Lower lobe of right lung (tissue), 2 donors: ENCODE measurements at regions not wholly inside any gene's neighbourhood (a gene's known extent, or its start where the extent isn't known, plus 50 kb on each side); places are given as distances from the start of the nearest gene placed in this dataset.
A peak's percentile ranks its signal among the peaks of the same experiment; 100 is the strongest.

Experiments used
- ATAC-seq, 2 donors: fragments of 200-7000 bp; cut with Tn5 transposase; one replicate each; pipeline ENCODE4 v1.9.1; 2020 to 2022; ENCODE audit warnings: mild to moderate bottlenecking in 2 of 2, moderate library complexity in 2 of 2
- DNase-seq: peaks from one replicate; pipeline ENCODE4 v3.0.0-alpha.2; 2020
- H3K27ac ChIP-seq: fragments of 200-600 bp; one replicate; pipeline ENCODE4 v1.8.0; 2022
- H3K27me3 ChIP-seq: fragments of 200-600 bp; one replicate; pipeline ENCODE4 v1.8.0; 2022; ENCODE audit warnings: low read depth
- H3K36me3 ChIP-seq: fragments of 200-600 bp; one replicate; pipeline ENCODE4 v1.8.0; 2022; ENCODE audit warnings: mild to moderate bottlenecking
- H3K4me1 ChIP-seq: fragments of 200-600 bp; one replicate; pipeline ENCODE4 v1.8.0; 2022
- H3K4me3 ChIP-seq: fragments of 200-600 bp; one replicate; pipeline ENCODE4 v1.8.0; 2022; ENCODE audit warnings: mild to moderate bottlenecking
- H3K9me3 ChIP-seq: fragments of 200-600 bp; one replicate; pipeline ENCODE4 v1.8.0; 2022
- intact Hi-C: fragments of 100-400 bp; cut with DNase I; formaldehyde crosslinking; loops from one replicate; pipeline ENCODE4 v1.11.0; 2022
- TF ChIP-seq, protein P1 (sequence below): fragments of 200-600 bp; IDR thresholded peaks from one replicate; pipeline ENCODE4 v1.8.0; 2022; ENCODE audit warnings: antibody characterized with exemption, mild to moderate bottlenecking
- donor health status: DM: no; HTN: yes; CAD: no; lungs with severe emphysema.

DNA sequence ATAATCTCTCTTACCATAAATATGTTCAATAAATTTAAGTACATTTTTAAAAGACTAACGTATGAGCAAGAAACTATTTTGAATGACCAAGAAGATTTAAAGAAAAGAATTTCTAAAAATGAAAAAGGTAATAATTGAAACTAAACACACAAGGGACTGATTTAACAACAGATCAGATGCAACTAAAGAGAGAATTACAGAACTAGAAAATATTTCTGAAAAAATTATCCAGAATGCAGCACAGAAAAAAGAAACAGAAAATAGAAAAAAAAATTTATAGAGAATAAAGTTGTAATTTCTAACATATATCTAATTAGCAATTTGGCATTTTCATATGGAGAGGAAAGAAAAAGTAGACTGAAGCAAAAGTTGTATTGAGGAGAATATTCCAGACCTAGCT lies 269.3 kb downstream of the TLE1 start:
- ATAC-seq, result no peak

DNA sequence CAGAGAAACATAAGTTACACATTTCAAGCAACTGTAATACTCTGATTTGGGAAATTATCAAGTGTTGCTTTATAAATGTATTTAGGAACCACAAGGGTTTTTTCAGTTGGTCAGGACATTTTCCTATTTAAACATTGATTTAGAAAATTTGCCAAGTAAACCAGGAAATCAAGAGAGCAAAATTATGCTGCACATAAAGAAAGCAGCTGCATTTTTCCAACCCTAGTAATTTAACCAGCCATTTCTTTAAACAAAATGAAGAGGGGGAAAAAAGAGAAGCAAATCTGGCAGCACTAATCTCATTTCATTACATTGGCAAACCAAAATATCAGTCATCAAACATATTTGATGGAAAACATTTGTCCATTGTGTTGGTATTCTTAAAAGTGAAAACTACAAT lies 271.4 kb downstream of the TLE1 start:
- Histone ChIP-seq H3K4me3 (no peak overlapping the region), H3K27me3 (no peaks in the 10 kb centered on the region), H3K27ac (no peak overlapping the region), H3K4me1 (peaks cover 7% of the 10 kb centered on the region), H3K9me3 (peaks cover 9% of the 10 kb centered on the region), H3K36me3 (no peaks in the 10 kb centered on the region)
- TF ChIP-seq, protein P1, sequence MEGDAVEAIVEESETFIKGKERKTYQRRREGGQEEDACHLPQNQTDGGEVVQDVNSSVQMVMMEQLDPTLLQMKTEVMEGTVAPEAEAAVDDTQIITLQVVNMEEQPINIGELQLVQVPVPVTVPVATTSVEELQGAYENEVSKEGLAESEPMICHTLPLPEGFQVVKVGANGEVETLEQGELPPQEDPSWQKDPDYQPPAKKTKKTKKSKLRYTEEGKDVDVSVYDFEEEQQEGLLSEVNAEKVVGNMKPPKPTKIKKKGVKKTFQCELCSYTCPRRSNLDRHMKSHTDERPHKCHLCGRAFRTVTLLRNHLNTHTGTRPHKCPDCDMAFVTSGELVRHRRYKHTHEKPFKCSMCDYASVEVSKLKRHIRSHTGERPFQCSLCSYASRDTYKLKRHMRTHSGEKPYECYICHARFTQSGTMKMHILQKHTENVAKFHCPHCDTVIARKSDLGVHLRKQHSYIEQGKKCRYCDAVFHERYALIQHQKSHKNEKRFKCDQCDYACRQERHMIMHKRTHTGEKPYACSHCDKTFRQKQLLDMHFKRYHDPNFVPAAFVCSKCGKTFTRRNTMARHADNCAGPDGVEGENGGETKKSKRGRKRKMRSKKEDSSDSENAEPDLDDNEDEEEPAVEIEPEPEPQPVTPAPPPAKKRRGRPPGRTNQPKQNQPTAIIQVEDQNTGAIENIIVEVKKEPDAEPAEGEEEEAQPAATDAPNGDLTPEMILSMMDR, result no peak
- intact Hi-C loops, result no loop called here
- no peak for DNase-seq
- no peak for ATAC-seq

More for the DNA sequence above, 269.3 kb downstream of the TLE1 start:
- H3K4me1 ChIP-seq, result peaks cover 7% of the 10 kb centered on the region
- H3K27ac ChIP-seq, result no peak overlapping the region
- no peak overlapping the region for H3K4me3 ChIP-seq
- H3K9me3 ChIP-seq, result peaks cover 9% of the 10 kb centered on the region
- H3K36me3 ChIP-seq, result no peaks in the 10 kb centered on the region
- TF ChIP-seq, protein P1, result no peak
- no peaks in the 10 kb centered on the region for H3K27me3 ChIP-seq
- intact Hi-C loops, result no loop called here
- DNase-seq, result no peak

DNA sequence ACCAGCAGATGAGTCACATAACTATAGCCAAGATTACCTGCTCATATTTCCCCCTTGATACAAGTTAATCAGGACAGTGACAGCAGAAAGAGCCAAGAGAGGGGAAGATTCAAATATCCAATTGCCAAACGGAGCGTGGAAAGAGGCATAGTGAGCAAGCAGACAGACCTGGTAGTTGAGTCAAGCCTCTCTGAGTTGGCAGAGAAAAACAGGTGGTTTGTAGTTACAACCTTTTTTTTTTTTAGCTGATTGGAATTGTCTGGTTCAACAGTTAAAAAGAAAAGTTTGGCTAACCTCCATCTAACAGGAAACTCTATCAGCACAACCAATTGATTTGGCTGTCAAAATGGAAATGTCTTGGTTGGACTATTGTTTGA lies 272.1 kb downstream of the TLE1 start:
- intact Hi-C loops, result no loop called here
- H3K4me1 ChIP-seq, result peaks cover 7% of the 10 kb centered on the region
- ATAC-seq, result no peak

DNA sequence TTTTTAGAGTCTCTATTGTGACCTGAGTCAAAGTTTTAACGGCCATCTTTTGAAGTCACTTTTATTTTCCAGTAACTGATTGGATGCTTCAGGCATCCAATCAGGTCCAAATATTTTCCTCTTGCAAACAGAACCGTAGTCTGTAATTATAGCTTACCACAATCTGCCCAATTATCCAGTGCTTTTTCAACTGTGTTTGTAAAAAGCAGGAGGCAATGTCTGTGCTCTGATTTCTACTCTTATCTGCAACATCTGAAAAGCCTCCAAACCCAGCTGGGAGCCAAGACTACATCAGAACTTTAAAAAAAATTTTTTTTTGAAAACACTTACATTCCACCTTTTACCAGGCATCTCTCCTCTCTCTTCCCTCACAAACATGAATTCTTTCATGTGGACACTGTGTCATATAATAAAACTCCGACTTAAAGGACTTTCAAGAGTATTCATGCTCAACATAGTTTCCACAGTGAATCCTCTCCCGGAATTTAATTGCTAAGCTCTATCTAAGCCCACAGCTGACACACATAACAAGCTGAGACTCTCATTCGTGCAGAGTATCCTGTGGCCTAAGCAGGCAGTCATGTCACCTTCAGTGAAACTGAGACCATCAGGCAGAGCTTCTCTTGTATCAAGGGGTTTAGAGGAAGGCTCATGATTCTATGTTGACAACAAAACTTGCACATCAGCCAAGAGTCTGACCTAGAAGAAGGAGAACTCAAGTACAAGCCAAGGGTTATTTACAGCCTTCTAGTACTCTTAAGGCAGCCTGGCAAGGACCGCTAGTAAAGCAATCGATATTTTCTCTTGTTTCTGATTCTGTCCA lies 272.7 kb downstream of the TLE1 start:
- DNase-seq (no peak), ATAC-seq (peak; percentile 11 to 26)
- H3K27ac ChIP-seq, result no peak overlapping the region

More for the DNA sequence above, 272.1 kb downstream of the TLE1 start:
- no peak for DNase-seq
- Histone ChIP-seq H3K27ac (no peak overlapping the region), H3K36me3 (no peaks in the 10 kb centered on the region), H3K27me3 (no peaks in the 10 kb centered on the region), H3K9me3 (peaks cover 9% of the 10 kb centered on the region), H3K4me3 (no peak overlapping the region)
- TF ChIP-seq, protein P1, result no peak

GRCh38 chr9:81414836-81415235 lies 274.5 kb downstream of the TLE1 start:
- Histone ChIP-seq H3K9me3 (peaks cover 4% of the 10 kb centered on the region), H3K36me3 (no peaks in the 10 kb centered on the region), H3K27me3 (no peaks in the 10 kb centered on the region), H3K4me3 (no peak overlapping the region), H3K4me1 (peaks cover 7% of the 10 kb centered on the region), H3K27ac (no peak overlapping the region)
- ATAC-seq (no peak), DNase-seq (no peak)
- TF ChIP-seq, protein P1, result no peak
- intact Hi-C loops, result no loop called here

More for the DNA sequence above, 272.7 kb downstream of the TLE1 start:
- TF ChIP-seq, protein P1, result no peak
- no peaks in the 10 kb centered on the region for H3K27me3 ChIP-seq
- peaks cover 9% of the 10 kb centered on the region for H3K9me3 ChIP-seq
- intact Hi-C loops, result no loop called here
- H3K4me3 ChIP-seq, result no peak overlapping the region
- H3K4me1 ChIP-seq, result peaks cover 7% of the 10 kb centered on the region
- H3K36me3 ChIP-seq, result no peaks in the 10 kb centered on the region
